K562 (cell line): ENCODE measurements at regions not wholly inside any gene's neighbourhood (a gene's known extent, or its start where the extent isn't known, plus 50 kb on each side); places are given as distances from the start of the nearest gene placed in this dataset.

Source experiments
- ATAC-seq: fragments of 200-7000 bp; cut with Tn5 transposase; 3 replicates; pipeline ENCODE4 v1.9.1; 2020; ENCODE audit warnings: moderate library complexity
- BruUV-seq: library from RNA; stranded (reverse); fragments of 400-500 nt; replicated peaks from 2 replicates; lab custom pipeline; 2021; lab: Mats Ljungman, UMichigan
- CTCF ChIA-PET: fragments of 300-600 bp; formaldehyde crosslinking; extraction: SDS; loops from one replicate; lab custom pipeline; 2021; ENCODE audit warnings: low intra/inter-chr PET ratio; lab: Yijun Ruan, JAX
- POLR2A ChIA-PET: fragments of 300-600, 350-650 bp; sonication (Branson Sonifier 250); formaldehyde crosslinking; extraction: SDS; loops from one replicate; lab custom pipeline; 2021; ENCODE audit warnings: antibody characterized with exemption, inconsistent platforms; lab: Yijun Ruan, JAX
- DNase-seq, 4 experiments: peaks; one replicate each; pipeline versions ENCODE4 v3.0.0 to v3.0.0-alpha.2; 2011 to 2018; ENCODE audit warnings: low spot score in 3 of 4, mixed read lengths in 3 of 4; ENCODE audit errors: extremely low read depth in 1 of 4
- FAIRE-seq: peaks from 2 replicates; lab custom pipeline; 2011; peaks lifted over from hg19 to GRCh38; lab: Jason Lieb, UNC
- H2AFZ ChIP-seq: 2 replicates; pipeline ENCODE4 v1.6.0; 2011; ENCODE audit warnings: low read depth, low read length, control low read depth, inconsistent platforms
- H3K27ac ChIP-seq: fragments of 200-600 bp; 3 replicates; pipeline ENCODE4 v1.8.0; 2011; ENCODE audit warnings: low read depth, mild to moderate bottlenecking, control low read depth, inconsistent platforms, low read length, moderate library complexity, mixed read lengths; ENCODE audit errors: extremely low read depth
- H3K27me3 ChIP-seq, 2 experiments: fragments of 300-600 bp in 1 of 2; 2 replicates in 1 of 2; 3 replicates in 1 of 2; pipeline versions ENCODE4 v1.6.0 to v1.8.0; 2011; ENCODE audit warnings: inconsistent platforms in 2 of 2, low read length in 2 of 2, mild to moderate bottlenecking in 1 of 2, mixed read lengths in 1 of 2, moderate library complexity in 1 of 2; ENCODE audit not compliant: control insufficient read depth in 2 of 2, insufficient read depth in 2 of 2
- H3K36me3 ChIP-seq: fragments of 300-600 bp; 3 replicates; pipeline ENCODE4 v1.8.0; 2011; ENCODE audit warnings: mild to moderate bottlenecking, low read length, inconsistent platforms; ENCODE audit not compliant: control insufficient read depth, insufficient read depth
- H3K4me1 ChIP-seq, 2 experiments: fragments of 200-600 bp in 1 of 2; replicated peaks in 1 of 2; 2 replicates in 1 of 2; 3 replicates in 1 of 2; pipeline versions ENCODE4 v1.5.1 to v1.8.0; 2011; ENCODE audit warnings: inconsistent platforms in 2 of 2, low read length in 2 of 2, mild to moderate bottlenecking in 1 of 2, mixed read lengths in 1 of 2, moderate library complexity in 1 of 2; ENCODE audit not compliant: control insufficient read depth in 2 of 2, insufficient read depth in 2 of 2
- H3K4me2 ChIP-seq: 2 replicates; pipeline ENCODE4 v1.6.1; 2011; ENCODE audit warnings: low read length, control low read depth, inconsistent platforms, mixed read lengths; ENCODE audit not compliant: insufficient read depth
- H3K4me3 ChIP-seq: fragments of 200-600 bp; sonication (generic), shearing (Covaris generic); 2 replicates; pipeline ENCODE4 v1.5.1; 2016; ENCODE audit warnings: control low read depth, inconsistent platforms
- H3K79me2 ChIP-seq: fragments of 200-600 bp; 3 replicates; pipeline ENCODE4 v1.8.0; 2011; ENCODE audit warnings: low read length, inconsistent platforms; ENCODE audit not compliant: control insufficient read depth, insufficient read depth
- H3K9ac ChIP-seq, 2 experiments: 2 replicates each; pipeline versions ENCODE4 v1.6.0 to v1.6.1; 2011; ENCODE audit warnings: low read depth in 2 of 2, low read length in 2 of 2, control low read depth in 1 of 2, inconsistent platforms in 1 of 2, mild to moderate bottlenecking in 1 of 2, mixed read lengths in 1 of 2; ENCODE audit not compliant: insufficient read depth in 1 of 2
- H3K9me1 ChIP-seq: one replicate; pipeline ENCODE4 v1.6.0; 2011; ENCODE audit warnings: inconsistent platforms, mild to moderate bottlenecking, low read length, moderate library complexity; ENCODE audit not compliant: control insufficient read depth, insufficient read depth
- H3K9me3 ChIP-seq: replicated peaks from 2 replicates; pipeline ENCODE4 v1.5.1; 2011; ENCODE audit warnings: low read depth, low read length, inconsistent platforms; ENCODE audit not compliant: control insufficient read depth, insufficient read depth
- H4K20me1 ChIP-seq: replicated peaks from 2 replicates; pipeline ENCODE4 v1.6.1; 2011; ENCODE audit warnings: low read length, inconsistent platforms, mixed read lengths; ENCODE audit not compliant: control insufficient read depth, insufficient read depth
- CTCF ChIP-seq, 3 experiments: IDR thresholded peaks in 2 of 3; conservative IDR thresholded peaks in 1 of 3; 2 replicates each; pipeline ENCODE4 v1.5.1; 2011 to 2012; ENCODE audit warnings: low read length in 3 of 3, mild to moderate bottlenecking in 3 of 3, control low read depth in 2 of 3, improper control_type of control experiment in 1 of 3, inconsistent platforms in 1 of 3, low read depth in 1 of 3, mixed read lengths in 1 of 3, moderate library complexity in 1 of 3; ENCODE audit not compliant: insufficient read depth in 2 of 3
- HBP1 ChIP-seq: fragments of 450-650 bp; formaldehyde crosslinking; IDR thresholded peaks from 2 replicates; pipeline ENCODE4 v1.4.0; 2022; ENCODE audit warnings: missing genetic modification characterization
- TBL1XR1 ChIP-seq, 2 experiments: IDR thresholded peaks; 2 replicates each; pipeline ENCODE4 v1.6.1; 2012; ENCODE audit warnings: improper control_type of control experiment in 2 of 2, low read length in 2 of 2, mild to moderate bottlenecking in 1 of 2
- ZNF165 ChIP-seq: fragments of 250-450 bp; sonication (Bioruptor Pico); IDR thresholded peaks from 2 replicates; pipeline ENCODE4 v1.4.0; 2020; ENCODE audit warnings: borderline replicate concordance
- ZNF436 ChIP-seq: fragments of 250-450, 450-650 bp; sonication (Bioruptor Pico); formaldehyde crosslinking; IDR thresholded peaks from 2 replicates; pipeline ENCODE4 v1.7.0; 2020; ENCODE audit warnings: mild to moderate bottlenecking
- ZNF518B ChIP-seq: fragments of 250-450 bp; sonication (Bioruptor Pico); IDR thresholded peaks from 2 replicates; pipeline ENCODE4 v1.5.0; 2021; ENCODE audit warnings: mild to moderate bottlenecking, moderate library complexity
- WGBS: fragments of 100-300 bp; shearing (Covaris generic); methylation state at CpG from one replicate; pipeline ENCODE4 v1.1.6; 2016; ENCODE audit warnings: low coverage, mixed read lengths; ENCODE audit not compliant: insufficient coverage; ENCODE audit errors: missing lambda C conversion rate; 5-methylcytosine and 5-hydroxymethylcytosine counted together
- in situ Hi-C: fragments of 300-500 bp; cut with MboI; formaldehyde crosslinking; loops from 4 replicates; pipeline ENCODE4 v1.15.0; 2018; ENCODE audit warnings: inconsistent platforms, mixed read lengths
- intact Hi-C: fragments of 100-400 bp; cut with micrococcal nuclease; formaldehyde crosslinking; loops from 2 replicates; pipeline ENCODE4 v1.14.2; 2022

GRCh38 chr4:45841791-45842190, 282.1 kb downstream of the GABRG1 start (continued):
- TF ChIP-seq TBL1XR1 (IDR thresholded peaks at IDR 0.05; ENCODE audit: low read length in 2 of 2): no peak
- TF ChIP-seq ZNF518B: no peak
- TF ChIP-seq ZNF436 (CRISPR knock-in tag): no peak

- WGBS: 0% methylated on average over 2 of the region's 2 CpGs
- in situ Hi-C loops: no loop called here
- H4K20me1 ChIP-seq: no peaks in the 10 kb centered on the region
- TF ChIP-seq HBP1: no peak
- no peak for TF ChIP-seq CTCF (IDR thresholded peaks at IDR 0.05 in 2 of 3, conservative IDR thresholded peaks at IDR 0.05 in 1 of 3; ENCODE audit: insufficient read depth in 2 of 3, low read depth in 1 of 3, low read length in 3 of 3)
- no peak for TF ChIP-seq ZNF165
- no peaks in the 10 kb centered on the region for H3K79me2 ChIP-seq
- no TSS peak for BruUV-seq
- no peaks in the 10 kb centered on the region for H3K4me1 ChIP-seq
- no peaks in the 10 kb centered on the region for H3K36me3 ChIP-seq
- H3K27ac ChIP-seq: no peak overlapping the region
- no peaks in the 10 kb centered on the region for H3K9me1 ChIP-seq
- intact Hi-C loops: no loop called here
- ChIA-PET CTCF (no interaction called here), POLR2A (no interaction called here)
- no peaks in the 10 kb centered on the region for H3K27me3 ChIP-seq
- H2AFZ ChIP-seq: no peak overlapping the region
- no peak for FAIRE-seq
- H3K9me3 ChIP-seq: no peaks in the 10 kb centered on the region
- no peak overlapping the region for H3K4me3 ChIP-seq
- no peak overlapping the region for H3K4me2 ChIP-seq
- ATAC-seq: no peak
- no peak overlapping the region for H3K9ac ChIP-seq
- no peak for DNase-seq
Observed at GRCh38 chr4:45831692-45832091, 292.2 kb downstream of the GABRG1 start.
